Tibial artery (tissue), 4 donors: ENCODE measurements at regions not wholly inside any gene's neighbourhood (a gene's known extent, or its start where the extent isn't known, plus 50 kb on each side); places are given as distances from the start of the nearest gene placed in this dataset.

Experiments used
- DNase-seq, 2 donors: peaks; one replicate each; pipeline ENCODE4 v3.0.0-alpha.2; 2019
- H3K27ac ChIP-seq, 2 donors: fragments of 200-600 bp; sonication (generic) in 1 of 2; 1 replicate in 1 of 2; 2 replicates in 1 of 2; pipeline ENCODE4 v1.5.1; 2018 to 2019; ENCODE audit warnings: mild to moderate bottlenecking in 1 of 2
- H3K27me3 ChIP-seq, 2 donors: fragments of 200-600 bp; sonication (generic) in 1 of 2; one replicate each; pipeline versions ENCODE4 v1.5.1 to v1.6.0; 2016 to 2019
- H3K36me3 ChIP-seq, 3 donors: fragments of 200-600 bp; sonication (generic) in 2 of 3; one replicate each; pipeline ENCODE4 v1.5.1; 2016 to 2019; ENCODE audit warnings: mild to moderate bottlenecking in 2 of 3
- H3K4me1 ChIP-seq, 4 donors: fragments of 200-600 bp; sonication (generic) in 2 of 4; 1 replicate in 3 of 4; 2 replicates in 1 of 4; pipeline ENCODE4 v1.5.1; 2016 to 2019
- H3K4me3 ChIP-seq, 2 donors: fragments of 200-600 bp; sonication (generic) in 1 of 2; 1 replicate in 1 of 2; 2 replicates in 1 of 2; pipeline ENCODE4 v1.5.1; 2018 to 2019; ENCODE audit warnings: mild to moderate bottlenecking in 2 of 2
- H3K9me3 ChIP-seq, 3 donors: fragments of 200-600 bp; sonication (generic) in 1 of 3; one replicate each; pipeline ENCODE4 v1.5.1; 2016 to 2019
- intact Hi-C: fragments of 100-400 bp; cut with DNase I; formaldehyde crosslinking; loops from one replicate; pipeline ENCODE4 v1.15.0; 2023; ENCODE audit warnings: low total_unique reads
- TF ChIP-seq, protein P1 (sequence below), 2 experiments: fragments of 200-600 bp in 1 of 2; fragments of 450-650 bp in 1 of 2; IDR thresholded peaks; one replicate each; pipeline ENCODE4 v1.5.1; 2017 to 2019; ENCODE audit warnings: antibody characterized with exemption in 2 of 2, mild to moderate bottlenecking in 1 of 2, moderate library complexity in 1 of 2

DNA sequence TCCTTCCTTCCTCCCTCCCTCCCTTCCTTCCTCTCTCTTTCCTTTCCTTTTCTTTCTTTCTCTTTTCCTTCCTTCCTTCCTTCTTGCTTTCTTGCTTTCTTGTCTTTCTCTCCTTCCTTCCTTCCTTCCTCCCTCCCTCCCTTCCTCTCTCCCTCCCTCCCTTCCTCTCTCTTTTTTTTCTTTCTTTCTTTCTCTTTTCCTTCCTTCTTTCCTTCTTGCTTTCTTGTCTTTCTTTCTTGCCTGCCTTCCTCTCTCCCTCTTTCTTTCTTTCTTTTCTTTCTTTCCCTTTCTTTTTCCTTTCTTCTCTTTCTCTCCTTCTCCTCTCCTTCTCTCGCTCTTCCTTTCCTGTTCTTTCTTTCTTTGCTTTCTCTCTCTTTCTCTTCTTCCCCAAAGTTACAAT is 728.4 kb upstream of the ADAMTS5 start:
- Histone ChIP-seq H3K9me3 (no peaks in the 10 kb centered on the region), H3K36me3 (no peaks in the 10 kb centered on the region), H3K27me3 (no peaks in the 10 kb centered on the region), H3K4me1 (no peaks in the 10 kb centered on the region), H3K27ac (no peak overlapping the region), H3K4me3 (no peak overlapping the region)
- no peak for DNase-seq
- TF ChIP-seq, protein P1, sequence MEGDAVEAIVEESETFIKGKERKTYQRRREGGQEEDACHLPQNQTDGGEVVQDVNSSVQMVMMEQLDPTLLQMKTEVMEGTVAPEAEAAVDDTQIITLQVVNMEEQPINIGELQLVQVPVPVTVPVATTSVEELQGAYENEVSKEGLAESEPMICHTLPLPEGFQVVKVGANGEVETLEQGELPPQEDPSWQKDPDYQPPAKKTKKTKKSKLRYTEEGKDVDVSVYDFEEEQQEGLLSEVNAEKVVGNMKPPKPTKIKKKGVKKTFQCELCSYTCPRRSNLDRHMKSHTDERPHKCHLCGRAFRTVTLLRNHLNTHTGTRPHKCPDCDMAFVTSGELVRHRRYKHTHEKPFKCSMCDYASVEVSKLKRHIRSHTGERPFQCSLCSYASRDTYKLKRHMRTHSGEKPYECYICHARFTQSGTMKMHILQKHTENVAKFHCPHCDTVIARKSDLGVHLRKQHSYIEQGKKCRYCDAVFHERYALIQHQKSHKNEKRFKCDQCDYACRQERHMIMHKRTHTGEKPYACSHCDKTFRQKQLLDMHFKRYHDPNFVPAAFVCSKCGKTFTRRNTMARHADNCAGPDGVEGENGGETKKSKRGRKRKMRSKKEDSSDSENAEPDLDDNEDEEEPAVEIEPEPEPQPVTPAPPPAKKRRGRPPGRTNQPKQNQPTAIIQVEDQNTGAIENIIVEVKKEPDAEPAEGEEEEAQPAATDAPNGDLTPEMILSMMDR (IDR thresholded peaks at IDR 0.05), result no peak
- intact Hi-C loops, result no loop called here

DNA sequence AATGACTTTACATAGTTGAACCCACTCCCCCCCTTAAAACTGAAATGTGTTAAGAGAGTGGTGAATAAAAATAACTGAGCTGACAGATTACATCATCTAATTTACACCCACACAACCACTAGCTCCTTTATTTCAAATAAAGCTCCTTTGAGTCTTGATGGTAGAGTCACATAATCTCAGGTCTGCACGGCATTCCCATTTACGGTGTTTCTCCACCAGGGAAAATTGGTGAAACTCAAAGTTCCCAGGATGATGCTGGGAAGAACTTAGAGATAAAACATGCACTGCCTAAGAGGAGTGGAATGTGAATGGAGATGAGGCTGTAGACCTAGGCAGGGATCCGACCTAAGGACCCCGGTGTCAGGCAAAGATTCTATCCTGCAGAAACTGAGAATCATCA is 727.8 kb upstream of the ADAMTS5 start:
- Histone ChIP-seq H3K9me3 (no peaks in the 10 kb centered on the region), H3K4me3 (no peak overlapping the region), H3K27me3 (no peaks in the 10 kb centered on the region), H3K4me1 (no peaks in the 10 kb centered on the region), H3K27ac (no peak overlapping the region), H3K36me3 (no peaks in the 10 kb centered on the region)
- intact Hi-C loops, result no loop called here
- no peak for DNase-seq
- TF ChIP-seq, protein P1 (IDR thresholded peaks at IDR 0.05), result no peak

DNA sequence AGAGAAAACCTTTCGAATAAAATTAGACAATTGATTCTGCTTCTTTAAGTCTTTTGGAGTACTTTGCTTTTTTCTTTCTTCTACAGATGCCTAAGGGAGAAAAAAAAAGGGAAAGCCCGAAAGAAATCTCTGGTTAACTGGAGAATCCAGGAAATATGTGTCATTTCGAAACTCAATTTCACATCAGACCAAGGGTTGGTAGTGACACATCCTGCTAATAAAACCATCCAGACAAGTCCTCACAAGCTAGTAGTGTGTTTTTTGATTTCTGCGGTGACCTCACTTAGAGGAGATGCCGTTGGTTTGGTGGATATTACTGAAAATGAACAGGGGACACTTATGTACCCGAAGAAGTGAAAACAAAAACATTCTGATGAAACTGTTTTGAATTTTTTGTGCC is 726.5 kb upstream of the ADAMTS5 start:
- DNase-seq, result no peak
- no peaks in the 10 kb centered on the region for H3K27me3 ChIP-seq
- no peaks in the 10 kb centered on the region for H3K36me3 ChIP-seq
- H3K4me3 ChIP-seq, result no peak overlapping the region
- intact Hi-C loops, result no loop called here
- TF ChIP-seq, protein P1 (IDR thresholded peaks at IDR 0.05), result no peak
- no peak overlapping the region for H3K27ac ChIP-seq
- peaks cover 0 to 1% (median 0%) of the 10 kb centered on the region in 3 donors for H3K9me3 ChIP-seq
- no peaks in the 10 kb centered on the region for H3K4me1 ChIP-seq

DNA sequence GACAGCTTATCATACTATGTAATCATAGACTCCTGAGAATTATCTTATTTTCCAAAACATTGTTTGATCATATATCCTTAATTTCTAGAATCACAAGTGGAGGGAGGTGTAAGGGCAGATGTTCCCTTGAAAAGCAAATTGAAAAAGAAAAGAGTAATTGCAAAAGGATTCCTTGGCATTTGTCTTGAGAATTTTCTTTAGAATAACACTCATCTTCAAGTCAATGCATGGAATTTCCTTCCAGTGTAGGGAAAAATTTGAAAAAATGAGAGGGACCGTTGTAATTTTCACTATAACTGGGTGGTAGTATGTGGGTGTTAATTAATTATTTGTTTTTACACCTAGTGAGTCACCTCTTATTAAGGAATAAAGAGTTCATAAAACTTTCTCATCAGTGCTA is 724.6 kb upstream of the ADAMTS5 start:
- Histone ChIP-seq H3K27ac (no peak overlapping the region), H3K4me1 (no peaks in the 10 kb centered on the region), H3K36me3 (no peaks in the 10 kb centered on the region), H3K9me3 (peaks cover 0 to 3% (median 0%) of the 10 kb centered on the region in 3 donors), H3K27me3 (no peaks in the 10 kb centered on the region), H3K4me3 (no peak overlapping the region)
- DNase-seq, result no peak
- TF ChIP-seq, protein P1 (IDR thresholded peaks at IDR 0.05), result no peak
- intact Hi-C loops, result no loop called here

DNA sequence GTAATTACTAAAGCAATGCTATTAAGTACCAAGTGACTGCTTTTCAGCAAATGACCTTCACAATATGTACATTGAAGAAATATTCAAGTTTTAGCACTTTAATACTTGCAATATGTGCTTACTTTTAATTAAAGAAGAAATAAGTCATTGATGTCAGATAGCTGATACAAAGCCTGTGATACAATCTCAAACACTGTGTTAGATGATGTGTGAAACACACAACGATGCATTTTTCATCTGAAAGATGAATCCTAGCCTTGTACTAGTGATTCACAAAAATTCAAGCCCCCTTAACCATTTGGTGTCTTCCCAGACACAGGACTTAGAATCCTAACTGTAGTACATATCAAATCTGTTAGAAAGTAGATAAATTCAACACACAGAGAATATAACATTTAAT is 724.1 kb upstream of the ADAMTS5 start:
- H3K27ac ChIP-seq, result no peak overlapping the region
- intact Hi-C loops, result no loop called here
- H3K4me1 ChIP-seq, result no peaks in the 10 kb centered on the region
- no peak for DNase-seq
- no peak overlapping the region for H3K4me3 ChIP-seq
- no peaks in the 10 kb centered on the region for H3K36me3 ChIP-seq
- H3K27me3 ChIP-seq, result no peaks in the 10 kb centered on the region
- TF ChIP-seq, protein P1 (IDR thresholded peaks at IDR 0.05), result no peak
- peaks cover 0 to 3% (median 0%) of the 10 kb centered on the region in 3 donors for H3K9me3 ChIP-seq

DNA sequence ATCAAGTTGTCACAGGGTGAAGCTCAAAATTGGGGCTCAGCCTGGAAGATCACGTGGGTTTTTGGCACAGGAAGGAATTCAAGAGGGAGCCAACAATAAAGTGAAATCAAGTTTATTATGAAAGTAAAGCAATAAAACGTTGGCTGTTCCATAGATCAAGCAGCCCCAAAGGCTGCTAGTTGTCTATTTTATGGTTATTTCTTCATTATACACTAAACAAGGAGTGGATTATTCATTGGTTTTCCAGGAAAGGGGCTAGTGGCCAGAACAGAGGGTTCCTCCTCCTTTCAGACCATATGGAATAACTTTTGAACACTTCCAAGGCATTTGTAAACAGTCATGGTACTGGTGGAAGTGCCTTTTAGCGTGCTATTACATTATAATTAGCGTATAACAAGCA is 723.5 kb upstream of the ADAMTS5 start:
- no peak for DNase-seq
- Histone ChIP-seq H3K27ac (no peak overlapping the region), H3K36me3 (no peaks in the 10 kb centered on the region), H3K27me3 (no peaks in the 10 kb centered on the region), H3K4me1 (no peaks in the 10 kb centered on the region), H3K4me3 (no peak overlapping the region), H3K9me3 (peaks cover 0 to 3% (median 0%) of the 10 kb centered on the region in 3 donors)
- intact Hi-C loops, result no loop called here
- TF ChIP-seq, protein P1 (IDR thresholded peaks at IDR 0.05), result no peak
